Esophagus muscularis mucosa (tissue), 4 donors: ENCODE measurements at regions not wholly inside any gene's neighbourhood (a gene's known extent, or its start where the extent isn't known, plus 50 kb on each side); places are given as distances from the start of the nearest gene placed in this dataset.

Experiments
- DNase-seq: peaks from one replicate; pipeline ENCODE4 v3.0.0-alpha.2; 2017; ENCODE audit errors: extremely low spot score
- H3K27ac ChIP-seq, 4 donors: fragments of 200-600 bp; sonication (generic); replicated peaks in 1 of 4; 1 replicate in 3 of 4; 2 replicates in 1 of 4; pipeline ENCODE4 v1.5.1; 2016 to 2019; ENCODE audit warnings: mild to moderate bottlenecking in 1 of 4
- H3K27me3 ChIP-seq, 4 donors: fragments of 200-600 bp; sonication (generic); one replicate each; pipeline versions ENCODE4 v1.5.1 to v1.6.0; 2016 to 2019
- H3K36me3 ChIP-seq, 4 donors: fragments of 200-600 bp; sonication (generic); one replicate each; pipeline ENCODE4 v1.5.1; 2016 to 2019
- H3K4me1 ChIP-seq, 4 donors: fragments of 200-600 bp; sonication (generic); one replicate each; pipeline ENCODE4 v1.5.1; 2016 to 2019
- H3K4me3 ChIP-seq, 4 donors: fragments of 200-600 bp; sonication (generic); 1 replicate in 2 of 4; 2 replicates in 2 of 4; pipeline ENCODE4 v1.5.1; 2016 to 2019; ENCODE audit warnings: mild to moderate bottlenecking in 4 of 4, moderate library complexity in 1 of 4
- H3K9me3 ChIP-seq, 4 donors: fragments of 200-600 bp; sonication (generic); 1 replicate in 3 of 4; 2 replicates in 1 of 4; pipeline ENCODE4 v1.5.1; 2016 to 2019
- CTCF ChIP-seq, 3 experiments: fragments of 200-600 bp in 2 of 3; fragments of 450-650 bp in 1 of 3; sonication (generic) in 2 of 3; IDR thresholded peaks; one replicate each; pipeline ENCODE4 v1.5.1; 2017 to 2019; ENCODE audit warnings: antibody characterized with exemption in 3 of 3, mild to moderate bottlenecking in 2 of 3, moderate library complexity in 1 of 3
- EP300 ChIP-seq: sonication (generic); formaldehyde crosslinking; IDR thresholded peaks from one replicate; pipeline ENCODE4 v1.6.1; 2017; ENCODE audit warnings: antibody characterized with exemption
- POLR2A ChIP-seq: fragments of 450-650 bp; IDR thresholded peaks from one replicate; pipeline ENCODE4 v1.6.1; 2017; ENCODE audit warnings: antibody characterized with exemption, moderate library complexity, mild to moderate bottlenecking, low read depth
- POLR2AphosphoS5 ChIP-seq, 2 donors: sonication (generic); formaldehyde crosslinking; IDR thresholded peaks; one replicate each; pipeline ENCODE4 v1.6.1; 2017; ENCODE audit warnings: antibody characterized with exemption in 2 of 2
- WGBS: methylation state at CpG from one replicate; pipeline ENCODE4 v1.1.5; 2018; 5-methylcytosine and 5-hydroxymethylcytosine counted together
- intact Hi-C: fragments of 100-400 bp; cut with DNase I; formaldehyde crosslinking; loops from one replicate; pipeline ENCODE4 v1.15.1; 2023

GRCh38 chr1:58283388-58284224 is 262.9 kb downstream of the OMA1 start:
- H3K4me1 ChIP-seq = no peaks in the 10 kb centered on the region
- H3K4me3 ChIP-seq = no peak overlapping the region
- no peak for TF ChIP-seq CTCF (IDR thresholded peaks at IDR 0.05)
- no peak for TF ChIP-seq POLR2AphosphoS5 (IDR thresholded peaks at IDR 0.05)
- no peak for TF ChIP-seq POLR2A
- TF ChIP-seq EP300 = no peak
- no peaks in the 10 kb centered on the region for H3K9me3 ChIP-seq
- no peaks in the 10 kb centered on the region for H3K27me3 ChIP-seq
- no peak overlapping the region for H3K27ac ChIP-seq
- no peaks in the 10 kb centered on the region for H3K36me3 ChIP-seq
- 93% methylated on average over 5 of the region's 6 CpGs for WGBS
- DNase-seq = no peak
- intact Hi-C loops = no loop called here

- 63% methylated on average over 7 of the region's 7 CpGs for WGBS
- H3K4me3 ChIP-seq = no peak overlapping the region
- no peaks in the 10 kb centered on the region for H3K36me3 ChIP-seq
- no peaks in the 10 kb centered on the region for H3K9me3 ChIP-seq
- no peak for DNase-seq
- no peak overlapping the region for H3K27ac ChIP-seq
- intact Hi-C loops = no loop called here
- no peaks in the 10 kb centered on the region for H3K27me3 ChIP-seq
- no peaks in the 10 kb centered on the region for H3K4me1 ChIP-seq
- TF ChIP-seq POLR2AphosphoS5 (IDR thresholded peaks at IDR 0.05) = no peak
Measured at GRCh38 chr1:58282623-58283387, 263.7 kb downstream of the OMA1 start.

- no peaks in the 10 kb centered on the region for H3K4me1 ChIP-seq
- H3K4me3 ChIP-seq = no peak overlapping the region
- intact Hi-C loops = no loop called here
- H3K27me3 ChIP-seq = no peaks in the 10 kb centered on the region
- no peak overlapping the region for H3K27ac ChIP-seq
- H3K36me3 ChIP-seq = no peaks in the 10 kb centered on the region
- H3K9me3 ChIP-seq = no peaks in the 10 kb centered on the region
- DNase-seq = peak; percentile 64
- no peak for TF ChIP-seq POLR2A
- TF ChIP-seq EP300 = no peak
- TF ChIP-seq POLR2AphosphoS5 (IDR thresholded peaks at IDR 0.05) = no peak
- no peak for TF ChIP-seq CTCF (IDR thresholded peaks at IDR 0.05)
- 48% methylated on average over 3 of the region's 3 CpGs for WGBS
Measured at GRCh38 chr1:58266242-58266641, 280.3 kb downstream of the OMA1 start.

GRCh38 chr1:58264462-58264861 is 282.1 kb downstream of the OMA1 start:
- H3K4me1 ChIP-seq = no peaks in the 10 kb centered on the region
- no peak overlapping the region for H3K27ac ChIP-seq
- WGBS = 51% methylated on average over 2 of the region's 2 CpGs
- no peaks in the 10 kb centered on the region for H3K9me3 ChIP-seq
- no peak overlapping the region for H3K4me3 ChIP-seq
- no peaks in the 10 kb centered on the region for H3K36me3 ChIP-seq
- intact Hi-C loops = no loop called here
- H3K27me3 ChIP-seq = no peaks in the 10 kb centered on the region
- no peak for DNase-seq
- TF ChIP-seq CTCF (IDR thresholded peaks at IDR 0.05) (no peak), EP300 (no peak), POLR2A (no peak), POLR2AphosphoS5 (IDR thresholded peaks at IDR 0.05) (no peak)

GRCh38 chr1:58262702-58263101 is 283.8 kb downstream of the OMA1 start:
- Histone ChIP-seq H3K9me3 (no peaks in the 10 kb centered on the region), H3K36me3 (no peaks in the 10 kb centered on the region), H3K27me3 (no peaks in the 10 kb centered on the region), H3K27ac (no peak overlapping the region), H3K4me3 (no peak overlapping the region), H3K4me1 (no peaks in the 10 kb centered on the region)
- TF ChIP-seq POLR2AphosphoS5 (IDR thresholded peaks at IDR 0.05) = no peak
- no peak for TF ChIP-seq EP300
- no peak for DNase-seq
- 84% methylated on average over 2 of the region's 2 CpGs for WGBS
- intact Hi-C loops = no loop called here
